K562 (cell line): ENCODE measurements at regions not wholly inside any gene's neighbourhood (a gene's known extent, or its start where the extent isn't known, plus 50 kb on each side); places are given as distances from the start of the nearest gene placed in this dataset.
"Not testable (repeated sequence)": the region's sequence is repeated elsewhere in the genome, so short reads cannot be mapped to it uniquely, and the experiment has no call there.

Experiments used
- ATAC-seq: fragments of 200-7000 bp; cut with Tn5 transposase; 3 replicates; pipeline ENCODE4 v1.9.1; 2020; ENCODE audit warnings: moderate library complexity
- BruUV-seq: library from RNA; stranded (reverse); fragments of 400-500 nt; replicated peaks from 2 replicates; lab custom pipeline; 2021; lab: Mats Ljungman, UMichigan
- CTCF ChIA-PET: fragments of 300-600 bp; formaldehyde crosslinking; extraction: SDS; loops from one replicate; lab custom pipeline; 2021; ENCODE audit warnings: low intra/inter-chr PET ratio; lab: Yijun Ruan, JAX
- POLR2A ChIA-PET: fragments of 300-600, 350-650 bp; sonication (Branson Sonifier 250); formaldehyde crosslinking; extraction: SDS; loops from one replicate; lab custom pipeline; 2021; ENCODE audit warnings: antibody characterized with exemption, inconsistent platforms; lab: Yijun Ruan, JAX
- DNase-seq, 4 experiments: peaks; one replicate each; pipeline versions ENCODE4 v3.0.0 to v3.0.0-alpha.2; 2011 to 2018; ENCODE audit warnings: low spot score in 3 of 4, mixed read lengths in 3 of 4; ENCODE audit errors: extremely low read depth in 1 of 4
- FAIRE-seq: peaks from 2 replicates; lab custom pipeline; 2011; peaks lifted over from hg19 to GRCh38; lab: Jason Lieb, UNC
- H2AFZ ChIP-seq: 2 replicates; pipeline ENCODE4 v1.6.0; 2011; ENCODE audit warnings: low read depth, low read length, control low read depth, inconsistent platforms
- H3K27ac ChIP-seq: fragments of 200-600 bp; 3 replicates; pipeline ENCODE4 v1.8.0; 2011; ENCODE audit warnings: low read depth, mild to moderate bottlenecking, control low read depth, inconsistent platforms, low read length, moderate library complexity, mixed read lengths; ENCODE audit errors: extremely low read depth
- H3K27me3 ChIP-seq, 2 experiments: fragments of 300-600 bp in 1 of 2; 2 replicates in 1 of 2; 3 replicates in 1 of 2; pipeline versions ENCODE4 v1.6.0 to v1.8.0; 2011; ENCODE audit warnings: inconsistent platforms in 2 of 2, low read length in 2 of 2, mild to moderate bottlenecking in 1 of 2, mixed read lengths in 1 of 2, moderate library complexity in 1 of 2; ENCODE audit not compliant: control insufficient read depth in 2 of 2, insufficient read depth in 2 of 2
- H3K36me3 ChIP-seq: fragments of 300-600 bp; 3 replicates; pipeline ENCODE4 v1.8.0; 2011; ENCODE audit warnings: mild to moderate bottlenecking, low read length, inconsistent platforms; ENCODE audit not compliant: control insufficient read depth, insufficient read depth
- H3K4me1 ChIP-seq, 2 experiments: fragments of 200-600 bp in 1 of 2; replicated peaks in 1 of 2; 2 replicates in 1 of 2; 3 replicates in 1 of 2; pipeline versions ENCODE4 v1.5.1 to v1.8.0; 2011; ENCODE audit warnings: inconsistent platforms in 2 of 2, low read length in 2 of 2, mild to moderate bottlenecking in 1 of 2, mixed read lengths in 1 of 2, moderate library complexity in 1 of 2; ENCODE audit not compliant: control insufficient read depth in 2 of 2, insufficient read depth in 2 of 2
- H3K4me2 ChIP-seq: 2 replicates; pipeline ENCODE4 v1.6.1; 2011; ENCODE audit warnings: low read length, control low read depth, inconsistent platforms, mixed read lengths; ENCODE audit not compliant: insufficient read depth
- H3K4me3 ChIP-seq: fragments of 200-600 bp; sonication (generic), shearing (Covaris generic); 2 replicates; pipeline ENCODE4 v1.5.1; 2016; ENCODE audit warnings: control low read depth, inconsistent platforms
- H3K79me2 ChIP-seq: fragments of 200-600 bp; 3 replicates; pipeline ENCODE4 v1.8.0; 2011; ENCODE audit warnings: low read length, inconsistent platforms; ENCODE audit not compliant: control insufficient read depth, insufficient read depth
- H3K9ac ChIP-seq, 2 experiments: 2 replicates each; pipeline versions ENCODE4 v1.6.0 to v1.6.1; 2011; ENCODE audit warnings: low read depth in 2 of 2, low read length in 2 of 2, control low read depth in 1 of 2, inconsistent platforms in 1 of 2, mild to moderate bottlenecking in 1 of 2, mixed read lengths in 1 of 2; ENCODE audit not compliant: insufficient read depth in 1 of 2
- H3K9me1 ChIP-seq: one replicate; pipeline ENCODE4 v1.6.0; 2011; ENCODE audit warnings: inconsistent platforms, mild to moderate bottlenecking, low read length, moderate library complexity; ENCODE audit not compliant: control insufficient read depth, insufficient read depth
- H3K9me3 ChIP-seq: replicated peaks from 2 replicates; pipeline ENCODE4 v1.5.1; 2011; ENCODE audit warnings: low read depth, low read length, inconsistent platforms; ENCODE audit not compliant: control insufficient read depth, insufficient read depth
- H4K20me1 ChIP-seq: replicated peaks from 2 replicates; pipeline ENCODE4 v1.6.1; 2011; ENCODE audit warnings: low read length, inconsistent platforms, mixed read lengths; ENCODE audit not compliant: control insufficient read depth, insufficient read depth
- BDP1 ChIP-seq: IDR thresholded peaks from 3 replicates; pipeline ENCODE4 v1.6.1; 2011; ENCODE audit not compliant: insufficient read length, insufficient read depth
- E2F4 ChIP-seq: sonication (generic); formaldehyde crosslinking; IDR thresholded peaks from 2 replicates; pipeline ENCODE4 v1.8.0; 2022; ENCODE audit warnings: mild to moderate bottlenecking, low read depth, missing genetic modification reagents
- EP300 ChIP-seq: IDR thresholded peaks from 2 replicates; pipeline ENCODE4 v1.6.1; 2012; ENCODE audit warnings: low read length, improper control_type of control experiment
- GABPA ChIP-seq: fragments of 200-800 bp; sonication (Bioruptor generic); conservative IDR thresholded peaks from 2 replicates; pipeline ENCODE4 v1.6.1; 2016; ENCODE audit warnings: low read depth, missing genetic modification characterization, missing compliant biosample characterization
- HNRNPH1 ChIP-seq: fragments of 200-400 bp; formaldehyde crosslinking; optimal IDR thresholded peaks from 2 replicates; pipeline ENCODE3; 2017; ENCODE audit warnings: low read depth, mild to moderate bottlenecking, low read length, moderate library complexity
- NR4A1 ChIP-seq, 2 experiments: fragments of 250-450 bp in 1 of 2; fragments of 450-650 bp in 1 of 2; sonication (Bioruptor Pico) in 1 of 2; IDR thresholded peaks; 2 replicates each; pipeline versions ENCODE4 v1.4.0 to v1.6.1; 2016 to 2020; ENCODE audit warnings: mild to moderate bottlenecking in 2 of 2, missing compliant biosample characterization in 1 of 2, missing genetic modification characterization in 1 of 2, moderate library complexity in 1 of 2
- PHB2 ChIP-seq: fragments of 450-650 bp; IDR thresholded peaks from 2 replicates; pipeline ENCODE4 v1.6.1; 2017; ENCODE audit warnings: low read depth
- RNF2 ChIP-seq: sonication (generic); IDR thresholded peaks from 2 replicates; pipeline ENCODE4 v1.6.1; 2016
- SMAD3 ChIP-seq: fragments of 450-650 bp; formaldehyde crosslinking; conservative IDR thresholded peaks from 2 replicates; pipeline ENCODE4 v1.4.0; 2020; ENCODE audit warnings: mild to moderate bottlenecking
- SREBF1 ChIP-seq: fragments of 150-350 bp; IDR thresholded peaks from 2 replicates; pipeline ENCODE4 v1.6.1; 2014; ENCODE audit warnings: antibody characterized with exemption, low read depth, low read length, borderline replicate concordance
- ZNF124 ChIP-seq: sonication (generic); formaldehyde crosslinking; IDR thresholded peaks from 2 replicates; pipeline ENCODE4 v1.8.1; 2022; ENCODE audit warnings: missing genetic modification reagents
- ZNF253 ChIP-seq: fragments of 250-450 bp; sonication (Bioruptor Pico); conservative IDR thresholded peaks from 2 replicates; pipeline ENCODE4 v1.6.1; 2021; ENCODE audit warnings: mild to moderate bottlenecking
- WGBS: fragments of 100-300 bp; shearing (Covaris generic); methylation state at CpG from one replicate; pipeline ENCODE4 v1.1.6; 2016; ENCODE audit warnings: low coverage, mixed read lengths; ENCODE audit not compliant: insufficient coverage; ENCODE audit errors: missing lambda C conversion rate; 5-methylcytosine and 5-hydroxymethylcytosine counted together
- in situ Hi-C: fragments of 300-500 bp; cut with MboI; formaldehyde crosslinking; loops from 4 replicates; pipeline ENCODE4 v1.15.0; 2018; ENCODE audit warnings: inconsistent platforms, mixed read lengths
- intact Hi-C: fragments of 100-400 bp; cut with micrococcal nuclease; formaldehyde crosslinking; loops from 2 replicates; pipeline ENCODE4 v1.14.2; 2022
- TF ChIP-seq, protein P1 (sequence below): sonication (generic); formaldehyde crosslinking; IDR thresholded peaks from 2 replicates; pipeline ENCODE4 v1.9.0; 2022; ENCODE audit warnings: mild to moderate bottlenecking, missing genetic modification reagents

GRCh38 chr22:16387088-16387487 is 205.5 kb downstream of the CCT8L2 start:
- CTCF ChIA-PET: no interaction called here
- Histone ChIP-seq H3K27ac (no peak overlapping the region), H3K9me3 (no peaks in the 10 kb centered on the region), H3K27me3 (peaks cover 8 to 28% of the 10 kb centered on the region in 2 experiments; a peak in 4 of 5 replicates), H3K79me2 (no peaks in the 10 kb centered on the region), H3K4me2 (no peak overlapping the region), H3K36me3 (no peaks in the 10 kb centered on the region), H3K4me1 (peaks cover 0 to 13% of the 10 kb centered on the region in 2 experiments; a peak in 2 of 5 replicates), H3K9me1 (no peaks in the 10 kb centered on the region), H3K9ac (no peak overlapping the region), H3K4me3 (no peak overlapping the region), H4K20me1 (no peaks in the 10 kb centered on the region), H2AFZ (no peak overlapping the region)
- intact Hi-C loops: no loop called here
- DNase-seq: peak in 3 of 4 experiments; percentile 9 to 10 (median 9)
- POLR2A ChIA-PET: no interaction called here
- BruUV-seq: no TSS peak
- in situ Hi-C loops: no loop called here
- no peak for TF ChIP-seq RNF2
- no peak for TF ChIP-seq GABPA (tag)
- TF ChIP-seq NR4A1 (CRISPR knock-in tag; IDR thresholded peaks at IDR 0.05): no peak
- no peak for TF ChIP-seq NR4A1 (tag; IDR thresholded peaks at IDR 0.05)
- no peak for TF ChIP-seq SREBF1
- TF ChIP-seq, protein P1, sequence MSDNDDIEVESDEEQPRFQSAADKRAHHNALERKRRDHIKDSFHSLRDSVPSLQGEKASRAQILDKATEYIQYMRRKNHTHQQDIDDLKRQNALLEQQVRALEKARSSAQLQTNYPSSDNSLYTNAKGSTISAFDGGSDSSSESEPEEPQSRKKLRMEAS (CRISPR knock-in tag): no peak
- no peak for TF ChIP-seq EP300
- no peak for TF ChIP-seq E2F4
- TF ChIP-seq ZNF124 (CRISPR knock-in tag): no peak
- no peak for TF ChIP-seq ZNF253
- no peak for TF ChIP-seq SMAD3 (CRISPR knock-in tag)
- no peak for TF ChIP-seq HNRNPH1
- no peak for TF ChIP-seq PHB2
- TF ChIP-seq BDP1: no peak
- no peak for ATAC-seq
- 43% methylated on average over 38 of the region's 46 CpGs for WGBS
- FAIRE-seq: no peak

DNA sequence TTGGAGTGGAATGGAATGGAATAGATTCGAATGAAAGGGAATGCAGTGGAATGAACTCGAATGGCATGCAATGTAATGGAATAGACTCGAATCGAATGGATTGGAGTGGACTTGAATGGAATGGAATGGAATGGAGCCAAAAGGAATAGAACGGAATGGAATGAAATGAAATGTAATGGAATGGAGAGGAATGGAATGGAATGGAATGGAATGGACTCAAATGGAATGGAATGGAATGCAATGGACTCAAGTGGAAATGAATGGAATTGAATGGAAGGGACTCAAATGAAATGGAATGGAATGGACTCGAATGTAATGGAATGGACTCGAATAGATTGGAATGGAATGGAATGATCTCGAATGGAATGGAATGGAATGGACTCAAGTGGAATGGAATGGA is 231.3 kb downstream of the CCT8L2 start:
- DNase-seq, intact Hi-C loops, FAIRE-seq, H4K20me1 ChIP-seq, H3K9ac ChIP-seq, CTCF ChIA-PET, H3K9me3 ChIP-seq, H3K4me3 ChIP-seq, H3K79me2 ChIP-seq, H3K36me3 ChIP-seq, H3K4me2 ChIP-seq, H3K27me3 ChIP-seq, H3K4me1 ChIP-seq, in situ Hi-C loops, H3K27ac ChIP-seq, H3K9me1 ChIP-seq, H2AFZ ChIP-seq, ATAC-seq, BruUV-seq, POLR2A ChIA-PET: not testable (repeated sequence)
- WGBS: no CpG with 5 or more reads among the region's 8 CpGs
